ENCODE measurements at regions not wholly inside any gene's neighbourhood (a gene's known extent, or its start where the extent isn't known, plus 50 kb on each side); places are given as distances from the start of the nearest gene placed in this dataset.

DNA sequence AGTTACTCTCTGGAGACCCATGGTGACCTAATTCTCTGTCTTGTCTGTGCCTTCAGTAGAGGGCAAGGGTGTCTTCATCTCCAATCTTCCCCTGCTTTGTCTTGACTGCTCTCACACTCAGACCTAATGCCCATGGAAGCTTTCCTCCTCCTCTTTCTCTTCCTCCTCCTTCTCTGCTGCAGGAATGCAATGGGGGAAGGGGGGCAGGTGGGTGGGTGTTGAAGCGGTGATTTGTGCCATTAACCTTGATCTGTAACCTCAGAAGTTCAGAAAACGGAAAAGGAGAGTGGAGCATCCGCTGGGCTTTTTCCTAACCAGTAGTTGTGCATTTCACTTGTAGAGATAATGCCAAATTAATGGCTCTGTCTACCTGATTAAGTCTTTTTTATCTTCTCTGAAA, 172.3 kb upstream of the CDH11 start:
- DNase-seq (ENCODE audit: insufficient read length, low spot score) = no peak
- TF ChIP-seq, protein P1, sequence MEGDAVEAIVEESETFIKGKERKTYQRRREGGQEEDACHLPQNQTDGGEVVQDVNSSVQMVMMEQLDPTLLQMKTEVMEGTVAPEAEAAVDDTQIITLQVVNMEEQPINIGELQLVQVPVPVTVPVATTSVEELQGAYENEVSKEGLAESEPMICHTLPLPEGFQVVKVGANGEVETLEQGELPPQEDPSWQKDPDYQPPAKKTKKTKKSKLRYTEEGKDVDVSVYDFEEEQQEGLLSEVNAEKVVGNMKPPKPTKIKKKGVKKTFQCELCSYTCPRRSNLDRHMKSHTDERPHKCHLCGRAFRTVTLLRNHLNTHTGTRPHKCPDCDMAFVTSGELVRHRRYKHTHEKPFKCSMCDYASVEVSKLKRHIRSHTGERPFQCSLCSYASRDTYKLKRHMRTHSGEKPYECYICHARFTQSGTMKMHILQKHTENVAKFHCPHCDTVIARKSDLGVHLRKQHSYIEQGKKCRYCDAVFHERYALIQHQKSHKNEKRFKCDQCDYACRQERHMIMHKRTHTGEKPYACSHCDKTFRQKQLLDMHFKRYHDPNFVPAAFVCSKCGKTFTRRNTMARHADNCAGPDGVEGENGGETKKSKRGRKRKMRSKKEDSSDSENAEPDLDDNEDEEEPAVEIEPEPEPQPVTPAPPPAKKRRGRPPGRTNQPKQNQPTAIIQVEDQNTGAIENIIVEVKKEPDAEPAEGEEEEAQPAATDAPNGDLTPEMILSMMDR (IDR thresholded peaks at IDR 0.05; ENCODE audit: insufficient read depth, missing control alignments) = no peak
- FAIRE-seq = no peak

DNA sequence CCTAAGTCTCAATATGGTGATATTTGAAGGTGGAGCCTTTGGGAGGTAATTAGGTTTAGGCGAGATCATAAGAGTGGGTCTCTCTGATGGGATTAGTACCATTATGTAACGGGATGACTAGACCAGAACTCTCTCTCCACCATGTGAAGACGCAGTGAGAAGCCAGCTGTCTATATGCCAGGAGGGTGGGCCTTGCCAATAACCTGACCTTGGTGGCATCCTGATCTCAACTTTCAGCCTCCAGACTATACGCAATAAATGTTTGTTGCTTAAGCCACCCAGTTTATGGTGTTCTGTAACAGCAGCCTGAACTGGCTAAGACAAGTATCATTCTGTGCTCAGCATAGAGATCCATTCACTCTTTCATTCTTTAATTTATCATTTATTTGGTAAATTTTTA, 167.2 kb upstream of the CDH11 start:
- no peak for FAIRE-seq
- no peak for DNase-seq (ENCODE audit: insufficient read length, low spot score)
- TF ChIP-seq, protein P1 (IDR thresholded peaks at IDR 0.05; ENCODE audit: insufficient read depth, missing control alignments) = no peak

DNA sequence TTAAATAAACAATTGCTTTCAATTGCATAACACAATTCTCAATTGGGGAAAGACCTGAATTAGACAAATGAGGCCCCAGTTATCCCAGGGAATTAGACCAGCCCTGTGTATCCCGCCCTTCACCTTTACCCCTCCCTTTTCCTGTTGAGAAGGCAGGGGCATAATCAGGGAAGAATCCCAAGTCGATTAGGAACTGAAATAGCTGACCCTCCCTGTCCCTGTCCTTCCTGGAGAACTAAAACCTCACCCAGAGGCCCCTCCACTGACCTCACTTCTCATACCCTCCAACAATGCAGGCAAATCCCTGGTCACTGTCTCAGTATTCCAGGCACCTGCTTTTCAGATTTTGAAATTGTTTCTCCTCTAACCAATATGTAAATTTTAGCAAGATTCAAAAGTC, 165.4 kb upstream of the CDH11 start:
- FAIRE-seq = no peak
- no peak for DNase-seq (ENCODE audit: insufficient read length, low spot score)
- TF ChIP-seq, protein P1 (IDR thresholded peaks at IDR 0.05; ENCODE audit: insufficient read depth, missing control alignments) = no peak

DNA sequence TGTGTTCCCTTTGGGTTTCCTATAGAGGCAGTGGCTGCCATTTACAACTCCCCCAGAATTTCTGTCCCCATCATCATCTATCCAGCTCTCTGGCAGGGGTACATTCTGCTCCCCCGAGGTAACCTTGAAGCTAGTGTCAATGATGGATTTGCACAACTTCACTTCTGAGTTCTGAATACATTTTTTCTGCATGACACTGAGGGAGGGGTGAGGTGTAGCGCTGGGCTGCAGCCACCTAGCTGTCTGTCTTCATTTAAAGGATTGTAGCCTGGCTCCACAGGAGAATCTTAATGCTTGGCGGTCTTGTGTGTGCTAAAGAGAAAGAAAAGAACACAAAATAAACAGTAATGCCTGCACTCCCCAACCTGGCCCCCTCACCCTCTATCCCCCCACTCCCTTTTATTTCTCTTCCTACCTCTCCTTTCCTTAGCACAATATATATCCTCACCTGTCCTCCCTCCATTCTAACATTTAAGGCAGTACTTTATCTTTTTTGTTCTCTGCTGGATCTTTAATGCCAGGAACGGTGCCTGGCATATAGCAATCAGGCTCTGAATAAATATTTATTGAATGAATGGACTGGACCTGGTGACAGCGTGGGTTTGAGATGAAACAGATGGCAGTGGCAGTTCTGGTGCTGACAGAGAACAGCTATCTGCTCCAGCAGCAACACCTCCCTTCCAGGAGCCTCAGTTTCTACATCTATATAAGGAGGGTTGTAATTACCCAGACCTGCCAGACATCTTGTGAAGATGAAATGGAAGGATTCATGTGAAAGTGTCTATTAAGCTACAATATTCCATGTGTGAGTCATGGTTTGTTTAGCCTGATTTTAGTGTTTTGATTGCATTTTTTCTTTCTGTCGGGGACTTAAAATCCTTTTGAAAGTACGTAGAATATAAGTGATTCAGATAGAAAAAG, 163.5 kb upstream of the CDH11 start:
- TF ChIP-seq, protein P1 (IDR thresholded peaks at IDR 0.05; ENCODE audit: insufficient read depth, missing control alignments) = no peak
- DNase-seq (ENCODE audit: insufficient read length, low spot score) (no peak), FAIRE-seq (no peak)

DNA sequence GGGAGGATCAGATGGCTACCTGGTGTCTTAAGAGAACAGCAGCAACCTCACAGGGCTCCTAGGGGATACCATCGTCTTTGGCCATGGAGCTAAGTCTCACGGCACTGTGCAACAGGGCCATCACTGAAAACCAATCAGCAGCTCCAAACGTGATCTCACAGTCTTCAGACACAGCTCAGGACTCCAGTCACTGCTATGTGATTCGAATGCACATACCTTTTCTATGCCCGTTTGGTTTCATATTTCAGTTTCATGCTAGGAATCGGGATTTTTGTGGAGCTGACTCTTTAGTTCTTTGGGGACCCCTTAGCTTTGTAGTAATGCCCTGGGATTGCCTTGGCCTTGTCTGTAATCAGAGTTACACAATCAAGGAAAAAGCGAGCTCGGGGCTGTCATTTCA, 162.8 kb upstream of the CDH11 start:
- TF ChIP-seq, protein P1 (IDR thresholded peaks at IDR 0.05; ENCODE audit: insufficient read depth, missing control alignments) = no peak
- FAIRE-seq (no peak), DNase-seq (ENCODE audit: insufficient read length, low spot score) (no peak)

DNA sequence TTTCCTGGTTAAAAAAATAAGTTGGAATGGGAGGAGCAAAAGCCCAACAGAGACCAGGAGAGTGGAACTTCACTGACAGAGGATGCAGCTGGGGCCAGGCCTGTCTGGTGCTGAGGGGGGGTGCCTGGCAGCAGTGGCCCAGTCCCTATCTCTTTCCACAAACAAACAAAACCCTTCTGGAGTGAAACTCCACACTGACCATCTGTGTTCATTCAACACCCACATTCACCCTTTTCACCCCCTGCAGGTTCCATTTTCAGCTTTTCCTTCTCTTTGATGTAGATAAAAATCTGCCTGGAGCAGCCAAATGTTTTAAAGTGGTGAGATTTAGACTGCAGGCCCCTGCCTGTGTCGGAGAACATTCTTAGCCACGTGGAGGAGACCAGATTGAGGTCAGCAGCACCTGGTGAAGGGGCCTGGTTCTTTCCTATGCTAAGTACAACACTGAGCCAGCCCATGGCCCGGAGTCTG, 161.4 kb upstream of the CDH11 start:
- no peak for DNase-seq (ENCODE audit: insufficient read length, low spot score)
- TF ChIP-seq, protein P1 (IDR thresholded peaks at IDR 0.05; ENCODE audit: insufficient read depth, missing control alignments) = no peak

DNA sequence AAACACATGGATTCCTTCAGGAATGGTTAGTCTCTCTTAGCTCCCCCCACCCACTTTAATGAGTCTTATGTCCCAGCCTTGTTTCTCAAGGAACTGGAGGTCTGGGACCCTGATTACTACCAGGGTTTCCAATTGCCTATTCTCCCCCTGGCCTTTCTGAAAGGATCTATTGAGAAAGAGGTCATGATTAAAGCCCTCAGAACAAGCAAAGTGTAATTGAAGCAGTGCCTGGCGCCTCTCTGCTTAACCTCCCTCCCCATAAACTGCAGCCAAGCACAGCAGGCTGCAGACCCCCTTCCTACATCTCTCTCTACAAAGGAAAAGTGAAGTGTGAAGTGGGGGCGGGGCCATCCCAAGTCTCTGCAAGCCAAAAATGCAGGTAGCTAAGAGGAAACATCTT, 159.7 kb upstream of the CDH11 start:
- TF ChIP-seq, protein P1 (IDR thresholded peaks at IDR 0.05; ENCODE audit: insufficient read depth, missing control alignments) = no peak
- FAIRE-seq (no peak), DNase-seq (ENCODE audit: insufficient read length, low spot score) (no peak)

More for the DNA sequence above, 161.4 kb upstream of the CDH11 start:
- no peak for FAIRE-seq

All from D721Med (cell line).